NCI-H1436 treated with DMSO at 0.1 percent for 48 hours (cell line): ENCODE measurements at regions not wholly inside any gene's neighbourhood (a gene's known extent, or its start where the extent isn't known, plus 50 kb on each side); places are given as distances from the start of the nearest gene placed in this dataset.
"Not testable (repeated sequence)": the region's sequence is repeated elsewhere in the genome, so short reads cannot be mapped to it uniquely, and the experiment has no call there.

Experiments
- DNase-seq: peaks from one replicate; lab custom pipeline; 2025; lab: John Stamatoyannopoulos, UW

DNA sequence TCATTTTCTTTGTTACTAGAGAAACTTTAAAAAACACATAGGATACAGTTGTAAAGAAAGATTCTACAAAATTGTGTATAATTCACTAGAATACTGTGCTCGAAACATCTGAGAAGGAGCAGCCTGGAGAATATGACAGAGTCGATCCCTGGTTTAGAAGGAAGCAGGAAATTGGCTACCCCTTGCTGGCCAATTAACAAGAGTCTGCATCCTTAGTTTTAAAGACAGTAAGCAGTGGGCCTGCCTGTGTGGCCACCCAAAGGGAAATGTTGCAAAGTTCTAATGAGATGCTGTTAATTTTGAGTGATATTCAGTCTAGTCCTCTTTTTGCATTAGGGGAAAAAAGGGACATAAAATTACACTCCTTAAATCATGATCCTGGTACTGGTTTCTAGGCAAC is 988.6 kb downstream of the PCDH17 start:
- DNase-seq: no peak

DNA sequence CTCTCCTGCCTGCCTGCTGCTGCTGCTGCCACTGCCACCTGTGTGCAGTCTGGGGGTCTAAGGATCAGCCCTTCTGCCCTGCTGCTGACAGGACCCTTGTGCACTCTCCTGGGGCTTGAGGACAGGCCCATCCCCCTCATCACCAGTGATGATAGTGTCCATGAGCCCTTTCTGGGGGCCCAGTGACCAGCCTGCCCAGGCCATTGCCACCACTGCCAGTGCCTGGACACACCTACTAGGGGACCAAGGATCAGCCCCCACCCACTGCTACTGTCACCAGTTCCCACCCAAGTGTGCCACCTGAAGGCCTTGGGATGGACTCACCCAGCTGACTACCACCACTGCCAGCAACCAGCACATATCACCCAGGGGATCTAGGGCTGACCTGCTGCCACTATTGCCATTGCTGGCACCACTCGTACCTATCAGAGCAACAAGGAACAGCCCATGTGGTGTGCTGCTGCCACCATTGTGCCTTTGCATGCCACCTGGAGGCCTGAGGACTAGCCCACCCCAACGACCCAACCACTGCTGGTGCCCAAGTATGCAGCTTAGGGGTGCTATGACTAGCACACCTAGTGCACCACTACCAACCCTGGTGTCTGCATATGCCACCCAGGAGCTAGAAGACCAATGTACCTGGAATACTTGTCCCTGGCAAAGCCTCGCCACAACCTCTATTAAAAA is 994.3 kb downstream of the PCDH17 start:
- no peak for DNase-seq

- DNase-seq: no peak
Observed at GRCh38 chr13:58630794-58631193, 999.2 kb downstream of the PCDH17 start.

DNA sequence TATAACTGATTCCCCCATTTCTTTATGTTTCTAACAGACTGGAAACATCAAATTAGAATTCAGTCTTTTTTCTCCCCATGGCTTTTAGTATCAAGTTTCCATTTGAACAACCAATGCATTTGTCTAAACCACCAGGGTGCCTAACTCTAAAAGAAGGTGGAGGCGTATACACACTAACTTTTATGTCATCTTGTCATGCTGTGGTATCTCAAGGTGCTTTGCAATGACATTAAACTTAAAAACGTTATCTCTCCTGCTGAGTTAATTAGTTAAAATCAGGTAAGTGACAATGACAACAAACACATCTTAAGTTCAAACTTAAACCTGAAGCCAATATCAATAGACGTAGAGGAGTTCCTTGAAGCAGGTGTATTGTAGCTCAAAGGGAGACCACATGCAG is 1001.7 kb downstream of the PCDH17 start:
- DNase-seq: no peak

DNA sequence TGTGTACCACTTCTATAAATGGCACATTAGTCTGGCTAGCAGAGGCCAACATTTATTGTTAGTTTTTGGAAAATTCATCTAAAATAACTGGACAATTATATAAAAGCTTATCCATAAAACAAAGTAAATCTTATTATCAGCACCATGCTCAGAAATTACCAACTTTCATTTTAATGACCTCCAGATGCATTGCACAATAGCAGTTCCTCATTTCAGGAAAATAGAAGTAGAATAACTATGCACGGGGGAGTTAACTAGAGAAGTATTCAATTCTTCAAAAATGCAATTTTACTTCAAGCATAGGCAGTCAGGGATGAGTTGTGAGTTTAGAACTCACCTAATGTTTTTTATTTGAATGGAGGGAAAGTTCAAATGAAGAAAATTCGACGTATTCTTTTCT is 1023.5 kb downstream of the PCDH17 start:
- DNase-seq: no peak

DNA sequence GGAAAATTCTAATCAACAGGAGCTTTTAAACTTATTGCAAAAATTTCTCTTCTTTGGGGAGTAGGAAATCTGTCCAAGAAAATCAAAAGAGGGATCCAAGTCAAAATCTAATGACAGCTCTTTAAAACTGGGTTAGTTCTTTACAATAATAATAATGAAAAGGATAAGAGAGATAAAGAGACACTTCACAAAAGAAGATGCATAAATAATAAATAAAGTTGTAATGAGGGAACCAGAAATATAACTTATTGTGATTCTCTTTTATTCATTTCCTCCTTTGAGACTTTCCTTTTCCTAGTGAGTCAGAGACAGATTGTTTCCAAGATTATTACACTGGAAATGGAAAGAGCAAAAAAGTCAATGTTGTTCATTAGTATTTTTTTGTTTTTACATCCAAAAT is 1029.3 kb downstream of the PCDH17 start:
- DNase-seq: no peak

- no peak for DNase-seq
Observed at GRCh38 chr13:58666331-58666730, 1034.8 kb downstream of the PCDH17 start.

GRCh38 chr13:58667096-58667495 is 1035.6 kb downstream of the PCDH17 start:
- no peak for DNase-seq

GRCh38 chr13:58680115-58680514 is 1048.6 kb downstream of the PCDH17 start:
- no peak for DNase-seq

- no peak for DNase-seq
Observed at GRCh38 chr13:58682616-58683015, 1051.1 kb downstream of the PCDH17 start.

- DNase-seq: no peak
Observed at GRCh38 chr13:58687148-58687547, 1055.6 kb downstream of the PCDH17 start.

DNA sequence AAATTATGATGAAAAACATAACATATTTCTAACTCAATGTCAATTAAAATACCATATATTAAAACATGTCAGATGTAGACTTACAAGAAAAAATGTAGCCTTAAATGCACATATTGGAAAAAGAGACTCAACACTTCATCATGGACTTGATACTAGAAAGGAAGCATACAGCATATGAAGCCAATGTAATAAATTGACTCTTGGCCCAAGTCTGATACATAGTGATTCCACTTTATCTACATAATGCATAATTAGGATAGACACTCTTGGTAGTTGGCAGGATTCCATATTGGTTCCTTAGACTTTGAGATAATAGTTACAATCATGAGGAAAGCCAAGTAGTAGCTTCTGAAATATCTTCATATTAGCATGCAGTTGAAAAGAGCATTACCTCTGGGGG is 1067.0 kb downstream of the PCDH17 start:
- no peak for DNase-seq

DNA sequence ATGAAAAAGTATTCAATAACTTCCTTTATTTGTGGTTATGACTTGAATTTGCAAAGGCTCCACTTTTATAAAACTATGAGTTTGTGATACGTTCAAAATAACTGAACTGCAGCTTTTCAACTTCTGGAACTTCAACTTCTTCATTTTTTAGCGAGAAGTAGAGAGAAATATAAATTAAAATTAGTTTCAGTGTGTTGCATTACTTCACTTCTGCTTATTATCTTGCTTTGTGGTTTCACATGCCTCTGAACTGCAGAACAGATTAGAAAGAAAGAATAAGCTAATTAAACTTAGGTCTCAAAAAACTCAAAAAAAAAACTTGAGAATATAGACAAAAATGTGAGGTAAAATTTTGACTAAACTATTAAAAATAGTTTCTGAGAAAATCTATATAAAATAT is 1073.4 kb downstream of the PCDH17 start:
- DNase-seq: no peak

GRCh38 chr13:58706421-58706820 is 1074.9 kb downstream of the PCDH17 start:
- DNase-seq: no peak

GRCh38 chr13:58712191-58712590 is 1080.6 kb downstream of the PCDH17 start:
- no peak for DNase-seq

GRCh38 chr13:58714016-58714415 is 1082.5 kb downstream of the PCDH17 start:
- not testable (repeated sequence) for DNase-seq

GRCh38 chr13:58721273-58721672 is 1089.7 kb downstream of the PCDH17 start:
- DNase-seq: no peak

DNA sequence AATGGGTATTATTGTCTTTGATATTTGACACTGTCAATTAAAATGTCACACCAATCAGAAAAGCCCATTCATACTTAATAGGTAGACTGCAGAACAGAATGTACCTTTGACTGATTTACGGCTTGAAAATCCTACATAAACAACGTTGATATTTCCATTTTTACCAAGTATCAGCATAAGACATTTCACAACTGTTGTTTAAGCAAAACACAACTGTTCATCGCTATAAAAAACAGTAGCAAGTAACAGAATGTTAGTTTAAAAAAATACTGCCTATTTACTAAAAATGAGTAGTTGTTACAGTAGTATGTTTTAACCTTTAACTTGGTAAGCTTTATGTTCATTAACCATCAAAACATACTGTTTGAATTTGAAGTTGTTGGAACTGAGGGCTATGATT is 1096.6 kb downstream of the PCDH17 start:
- no peak for DNase-seq

GRCh38 chr13:58729361-58729760 is 1097.8 kb downstream of the PCDH17 start:
- DNase-seq: no peak

DNA sequence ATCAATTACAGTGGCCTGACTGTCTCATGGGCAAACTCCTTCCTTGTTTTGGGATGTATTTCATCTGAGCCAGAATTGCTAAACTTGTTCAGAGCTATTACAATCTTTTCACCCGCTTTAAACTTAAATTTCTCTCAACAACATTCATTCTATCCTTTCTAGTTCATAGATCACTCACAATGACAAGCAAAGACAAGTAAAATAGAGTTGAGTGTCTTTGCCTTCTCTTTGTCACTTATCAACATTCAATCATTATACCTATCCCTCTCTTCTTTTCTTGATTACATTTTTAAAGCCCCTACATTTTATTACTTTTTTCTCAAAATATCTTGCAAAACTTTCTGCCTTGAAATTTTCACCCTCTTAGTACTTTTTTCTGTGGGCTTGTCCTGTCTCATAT is 1113.1 kb downstream of the PCDH17 start:
- no peak for DNase-seq

DNA sequence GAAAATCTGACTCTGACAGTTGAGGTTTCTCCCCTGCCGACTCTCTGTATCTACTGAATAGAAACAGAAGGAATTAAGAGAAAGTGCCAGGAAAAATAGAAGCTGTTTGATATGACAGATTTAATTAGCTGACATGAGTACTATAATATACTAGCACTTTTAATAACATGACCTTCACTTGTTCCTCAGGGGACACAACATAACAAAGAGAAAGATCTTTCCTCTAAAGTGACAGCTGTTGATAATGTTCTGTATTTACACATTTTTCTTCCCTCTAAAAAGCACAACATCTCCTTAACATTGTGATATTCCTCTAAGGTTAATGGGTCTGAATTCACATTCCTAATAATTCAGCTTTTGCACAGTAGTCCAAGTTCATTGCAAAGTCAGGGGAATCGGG is 1136.0 kb downstream of the PCDH17 start:
- DNase-seq: no peak

DNA sequence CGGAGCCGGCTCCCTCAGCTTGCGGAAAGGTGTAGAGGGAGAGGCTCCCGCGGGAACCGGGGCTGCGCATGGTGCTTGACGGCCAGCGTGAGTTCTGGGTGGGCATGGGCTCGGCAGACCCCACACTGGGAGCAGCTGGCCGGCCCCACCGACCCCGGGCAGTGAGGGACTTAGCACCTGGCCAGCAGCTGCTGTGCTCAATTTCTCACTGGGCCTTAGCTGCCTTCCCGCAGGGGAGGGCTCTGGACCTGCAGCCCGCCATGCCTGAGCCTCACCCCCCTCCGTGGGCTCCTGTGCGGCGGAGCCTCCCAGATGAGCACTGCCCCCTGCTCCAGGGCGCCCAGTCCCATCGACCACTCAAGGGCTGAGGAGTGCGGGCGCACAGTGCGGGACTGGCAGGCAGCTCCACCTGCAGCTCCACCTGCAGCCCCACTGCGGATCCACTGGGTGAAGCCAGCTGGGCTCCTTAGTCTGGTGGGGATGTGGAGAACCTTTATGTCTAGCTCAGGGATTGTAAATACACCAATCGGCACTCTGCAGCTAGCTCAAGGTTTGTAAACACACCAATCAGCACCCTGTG is 1141.8 kb downstream of the PCDH17 start:
- DNase-seq: no peak

GRCh38 chr13:58782736-58783135 is 1151.2 kb downstream of the PCDH17 start:
- DNase-seq: no peak

DNA sequence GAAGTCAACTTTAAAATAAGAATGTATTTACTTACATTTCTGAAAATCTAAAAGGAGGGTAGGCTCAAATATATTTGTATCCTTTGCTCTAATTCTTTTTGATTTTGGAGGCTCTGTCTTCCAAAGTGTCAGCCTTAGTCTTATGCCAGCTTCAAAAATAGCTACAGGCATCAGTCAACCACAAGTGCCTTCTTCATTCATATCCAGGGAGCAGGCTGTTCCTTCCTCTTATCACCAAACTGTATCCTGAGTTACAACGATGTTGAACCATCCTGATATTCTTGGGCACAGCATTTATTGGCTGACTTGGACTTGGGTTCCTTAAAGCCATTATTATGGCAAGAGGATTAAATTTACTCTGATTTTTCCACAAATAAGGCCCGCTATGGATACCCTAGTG is 1161.3 kb downstream of the PCDH17 start:
- no peak for DNase-seq
